ENCODE measurements at regions not wholly inside any gene's neighbourhood (a gene's known extent, or its start where the extent isn't known, plus 50 kb on each side); places are given as distances from the start of the nearest gene placed in this dataset.

DNA sequence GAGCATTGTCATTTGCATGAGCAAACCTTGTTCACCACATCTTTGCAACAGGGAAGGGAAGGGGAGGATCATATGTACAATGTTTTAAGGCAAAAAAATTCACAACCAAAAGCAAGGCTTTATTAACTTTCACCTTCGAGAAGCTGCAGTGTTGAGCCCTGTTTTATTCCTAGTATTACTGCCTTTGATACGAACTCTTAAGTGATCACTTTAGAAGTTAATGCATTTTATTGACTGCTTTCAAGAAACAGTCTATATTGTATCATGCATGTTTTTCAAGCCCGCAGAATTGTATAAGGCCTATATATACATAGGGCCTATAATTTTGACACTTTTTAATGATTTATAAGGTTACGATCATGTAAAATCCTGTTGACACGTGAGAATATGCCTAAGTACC lies 117.5 kb upstream of the VPREB1 start:
- TF ChIP-seq, protein P1, sequence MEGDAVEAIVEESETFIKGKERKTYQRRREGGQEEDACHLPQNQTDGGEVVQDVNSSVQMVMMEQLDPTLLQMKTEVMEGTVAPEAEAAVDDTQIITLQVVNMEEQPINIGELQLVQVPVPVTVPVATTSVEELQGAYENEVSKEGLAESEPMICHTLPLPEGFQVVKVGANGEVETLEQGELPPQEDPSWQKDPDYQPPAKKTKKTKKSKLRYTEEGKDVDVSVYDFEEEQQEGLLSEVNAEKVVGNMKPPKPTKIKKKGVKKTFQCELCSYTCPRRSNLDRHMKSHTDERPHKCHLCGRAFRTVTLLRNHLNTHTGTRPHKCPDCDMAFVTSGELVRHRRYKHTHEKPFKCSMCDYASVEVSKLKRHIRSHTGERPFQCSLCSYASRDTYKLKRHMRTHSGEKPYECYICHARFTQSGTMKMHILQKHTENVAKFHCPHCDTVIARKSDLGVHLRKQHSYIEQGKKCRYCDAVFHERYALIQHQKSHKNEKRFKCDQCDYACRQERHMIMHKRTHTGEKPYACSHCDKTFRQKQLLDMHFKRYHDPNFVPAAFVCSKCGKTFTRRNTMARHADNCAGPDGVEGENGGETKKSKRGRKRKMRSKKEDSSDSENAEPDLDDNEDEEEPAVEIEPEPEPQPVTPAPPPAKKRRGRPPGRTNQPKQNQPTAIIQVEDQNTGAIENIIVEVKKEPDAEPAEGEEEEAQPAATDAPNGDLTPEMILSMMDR (IDR thresholded peaks at IDR 0.05; ENCODE audit: low read depth, low read length): no peak
- TF ChIP-seq POLR2A (IDR thresholded peaks at IDR 0.05; ENCODE audit: extremely low read depth, insufficient read length): no peak
